Testis (tissue), 2 donors: ENCODE measurements at regions not wholly inside any gene's neighbourhood (a gene's known extent, or its start where the extent isn't known, plus 50 kb on each side); places are given as distances from the start of the nearest gene placed in this dataset.

Experiments used
- CTCF ChIP-seq, 3 experiments: fragments of 450-650 bp in 2 of 3; fragments of 200-600 bp in 1 of 3; sonication (generic) in 1 of 3; IDR thresholded peaks; one replicate each; pipeline ENCODE4 v1.5.1; 2016 to 2019; ENCODE audit warnings: antibody characterized with exemption in 3 of 3, mild to moderate bottlenecking in 2 of 3, moderate library complexity in 1 of 3
- POLR2A ChIP-seq: fragments of 450-650 bp; IDR thresholded peaks from one replicate; pipeline ENCODE4 v1.6.1; 2017; ENCODE audit warnings: antibody characterized with exemption, mild to moderate bottlenecking, moderate library complexity

- TF ChIP-seq POLR2A (no peak), CTCF (IDR thresholded peaks at IDR 0.05) (no peak)
These were observed 162.3 kb upstream of the MAOA start for GRCh38 chrX:43493756-43494155.
